ENCODE measurements at regions not wholly inside any gene's neighbourhood (a gene's known extent, or its start where the extent isn't known, plus 50 kb on each side); places are given as distances from the start of the nearest gene placed in this dataset.

GRCh38 chr9:14433351-14434157, 119.6 kb upstream of the NFIB start:
- Histone ChIP-seq H3K27me3 (ENCODE audit: insufficient read depth, low read length) (no peaks in the 10 kb centered on the region), H3K9me3 (ENCODE audit: low read length) (no peaks in the 10 kb centered on the region), H3K4me1 (ENCODE audit: insufficient read depth, low read length, severe bottlenecking) (no peaks in the 10 kb centered on the region), H3K27ac (ENCODE audit: low read depth, low read length, poor library complexity, severe bottlenecking) (no peak overlapping the region), H3K36me3 (ENCODE audit: insufficient read depth, low read length) (no peaks in the 10 kb centered on the region), H2AFZ (ENCODE audit: low read length) (no peak overlapping the region), H3F3A (ENCODE audit: insufficient read depth, low read length) (no peaks in the 10 kb centered on the region), H4K20me1 (ENCODE audit: insufficient read depth, low read length) (no peaks in the 10 kb centered on the region), H3K79me2 (ENCODE audit: insufficient read depth, low read length) (no peaks in the 10 kb centered on the region), H3K9ac (ENCODE audit: low read length) (no peak overlapping the region), H3K4me3 (ENCODE audit: low read depth, low read length, poor library complexity, severe bottlenecking) (no peak overlapping the region), H3K4me2 (ENCODE audit: low read length) (no peak overlapping the region), H3K9me2 (ENCODE audit: low read depth, low read length) (no peaks in the 10 kb centered on the region)
- TF ChIP-seq EZH2 (IDR thresholded peaks at IDR 0.05; ENCODE audit: borderline replicate concordance, low read length), result no peak
- TF ChIP-seq, protein P1, sequence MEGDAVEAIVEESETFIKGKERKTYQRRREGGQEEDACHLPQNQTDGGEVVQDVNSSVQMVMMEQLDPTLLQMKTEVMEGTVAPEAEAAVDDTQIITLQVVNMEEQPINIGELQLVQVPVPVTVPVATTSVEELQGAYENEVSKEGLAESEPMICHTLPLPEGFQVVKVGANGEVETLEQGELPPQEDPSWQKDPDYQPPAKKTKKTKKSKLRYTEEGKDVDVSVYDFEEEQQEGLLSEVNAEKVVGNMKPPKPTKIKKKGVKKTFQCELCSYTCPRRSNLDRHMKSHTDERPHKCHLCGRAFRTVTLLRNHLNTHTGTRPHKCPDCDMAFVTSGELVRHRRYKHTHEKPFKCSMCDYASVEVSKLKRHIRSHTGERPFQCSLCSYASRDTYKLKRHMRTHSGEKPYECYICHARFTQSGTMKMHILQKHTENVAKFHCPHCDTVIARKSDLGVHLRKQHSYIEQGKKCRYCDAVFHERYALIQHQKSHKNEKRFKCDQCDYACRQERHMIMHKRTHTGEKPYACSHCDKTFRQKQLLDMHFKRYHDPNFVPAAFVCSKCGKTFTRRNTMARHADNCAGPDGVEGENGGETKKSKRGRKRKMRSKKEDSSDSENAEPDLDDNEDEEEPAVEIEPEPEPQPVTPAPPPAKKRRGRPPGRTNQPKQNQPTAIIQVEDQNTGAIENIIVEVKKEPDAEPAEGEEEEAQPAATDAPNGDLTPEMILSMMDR (IDR thresholded peaks at IDR 0.05; ENCODE audit: low read length), result peak; percentile 46; the same call in 1 of the 2 replicates

GRCh38 chr9:14432666-14433350, 118.9 kb upstream of the NFIB start:
- H3K4me1 ChIP-seq (ENCODE audit: insufficient read depth, low read length, severe bottlenecking), result no peaks in the 10 kb centered on the region
- H3K9me2 ChIP-seq (ENCODE audit: low read depth, low read length), result no peaks in the 10 kb centered on the region
- no peaks in the 10 kb centered on the region for H3K36me3 ChIP-seq (ENCODE audit: insufficient read depth, low read length)
- H2AFZ ChIP-seq (ENCODE audit: low read length), result no peak overlapping the region
- H3K9ac ChIP-seq (ENCODE audit: low read length), result no peak overlapping the region
- no peaks in the 10 kb centered on the region for H3K79me2 ChIP-seq (ENCODE audit: insufficient read depth, low read length)
- no peak overlapping the region for H3K27ac ChIP-seq (ENCODE audit: low read depth, low read length, poor library complexity, severe bottlenecking)
- H3K4me3 ChIP-seq (ENCODE audit: low read depth, low read length, poor library complexity, severe bottlenecking), result no peak overlapping the region
- H3K9me3 ChIP-seq (ENCODE audit: low read length), result no peaks in the 10 kb centered on the region
- TF ChIP-seq, protein P1 (IDR thresholded peaks at IDR 0.05; ENCODE audit: low read length), result no peak
- no peak for TF ChIP-seq EZH2 (IDR thresholded peaks at IDR 0.05; ENCODE audit: borderline replicate concordance, low read length)
- no peaks in the 10 kb centered on the region for H3F3A ChIP-seq (ENCODE audit: insufficient read depth, low read length)
- no peaks in the 10 kb centered on the region for H3K27me3 ChIP-seq (ENCODE audit: insufficient read depth, low read length)
- no peak overlapping the region for H3K4me2 ChIP-seq (ENCODE audit: low read length)
- no peaks in the 10 kb centered on the region for H4K20me1 ChIP-seq (ENCODE audit: insufficient read depth, low read length)

- Histone ChIP-seq H3K4me3 (ENCODE audit: low read depth, low read length, poor library complexity, severe bottlenecking) (no peak overlapping the region), H2AFZ (ENCODE audit: low read length) (no peak overlapping the region), H3K9me3 (ENCODE audit: low read length) (no peaks in the 10 kb centered on the region), H3K36me3 (ENCODE audit: insufficient read depth, low read length) (no peaks in the 10 kb centered on the region), H3K4me1 (ENCODE audit: insufficient read depth, low read length, severe bottlenecking) (no peaks in the 10 kb centered on the region), H3K4me2 (ENCODE audit: low read length) (no peak overlapping the region), H3K27ac (ENCODE audit: low read depth, low read length, poor library complexity, severe bottlenecking) (no peak overlapping the region), H3K9ac (ENCODE audit: low read length) (no peak overlapping the region), H4K20me1 (ENCODE audit: insufficient read depth, low read length) (no peaks in the 10 kb centered on the region), H3K79me2 (ENCODE audit: insufficient read depth, low read length) (no peaks in the 10 kb centered on the region), H3K9me2 (ENCODE audit: low read depth, low read length) (no peaks in the 10 kb centered on the region), H3K27me3 (ENCODE audit: insufficient read depth, low read length) (no peaks in the 10 kb centered on the region), H3F3A (ENCODE audit: insufficient read depth, low read length) (no peaks in the 10 kb centered on the region)
- TF ChIP-seq, protein P1 (IDR thresholded peaks at IDR 0.05; ENCODE audit: low read length), result peak; percentile 79
- no peak for TF ChIP-seq EZH2 (IDR thresholded peaks at IDR 0.05; ENCODE audit: borderline replicate concordance, low read length)
These were observed 114.9 kb upstream of the NFIB start for GRCh38 chr9:14428781-14429230.
